ENCODE measurements at regions not wholly inside any gene's neighbourhood (a gene's known extent, or its start where the extent isn't known, plus 50 kb on each side); places are given as distances from the start of the nearest gene placed in this dataset.
"Not testable (repeated sequence)": the region's sequence is repeated elsewhere in the genome, so short reads cannot be mapped to it uniquely, and the experiment has no call there.

DNA sequence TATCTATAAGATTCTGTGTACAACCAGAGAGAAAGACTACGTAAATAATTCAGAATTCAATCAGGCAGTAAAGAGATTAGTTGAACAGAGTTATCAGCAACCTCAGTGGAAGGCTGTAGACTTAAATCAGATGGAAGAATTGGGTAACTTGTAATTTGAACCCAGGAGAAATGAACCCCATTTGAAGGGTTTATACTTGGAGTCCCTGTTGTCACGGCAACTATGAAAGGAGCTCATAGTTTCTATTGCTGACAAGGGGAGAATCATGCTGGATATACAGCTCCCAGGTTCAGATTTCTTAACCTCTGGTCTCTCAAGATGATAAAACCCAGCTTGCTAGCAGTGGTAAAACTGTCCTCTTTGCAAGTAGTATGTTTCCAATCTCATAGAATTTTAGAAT lies 54.4 kb upstream of the BMP4 start:
- Mint-ChIP-seq H3K27me3 (ENCODE audit: low read depth) (no peaks in the 10 kb centered on the region), H3K4me1 (ENCODE audit: low read depth) (no peaks in the 10 kb centered on the region), H3K27ac (no peak overlapping the region), H3K9me3 (no peaks in the 10 kb centered on the region), H3K36me3 (ENCODE audit: low read depth) (no peaks in the 10 kb centered on the region), H3K4me3 (no peak overlapping the region)
- no peak for DNase-seq (ENCODE audit: low spot score)

DNA sequence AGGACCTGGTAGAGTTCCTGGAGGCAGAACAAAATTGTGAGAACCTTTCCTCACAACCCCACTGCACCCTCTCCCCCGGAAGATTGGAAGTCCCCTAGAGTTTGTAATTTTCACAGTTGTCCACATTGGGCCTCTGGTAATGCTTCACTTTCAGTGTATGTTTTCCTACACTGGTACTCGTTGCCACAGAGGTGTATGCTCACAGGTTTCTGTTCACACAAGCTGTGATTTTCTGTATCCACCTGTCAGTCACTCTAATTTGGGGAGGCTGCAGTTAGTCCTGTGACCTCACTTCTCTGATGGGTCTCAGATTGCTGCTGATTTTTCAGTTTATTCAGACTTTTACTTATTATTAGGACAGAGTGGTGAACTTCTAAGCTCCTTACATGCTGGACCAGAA lies 66.4 kb upstream of the BMP4 start:
- H3K27me3 Mint-ChIP-seq (ENCODE audit: low read depth), result no peaks in the 10 kb centered on the region
- no peak overlapping the region for H3K27ac Mint-ChIP-seq
- no peaks in the 10 kb centered on the region for H3K4me1 Mint-ChIP-seq (ENCODE audit: low read depth)
- no peak overlapping the region for H3K4me3 Mint-ChIP-seq
- no peaks in the 10 kb centered on the region for H3K36me3 Mint-ChIP-seq (ENCODE audit: low read depth)
- DNase-seq (ENCODE audit: low spot score), result no peak
- H3K9me3 Mint-ChIP-seq, result peaks cover 4% of the 10 kb centered on the region

DNA sequence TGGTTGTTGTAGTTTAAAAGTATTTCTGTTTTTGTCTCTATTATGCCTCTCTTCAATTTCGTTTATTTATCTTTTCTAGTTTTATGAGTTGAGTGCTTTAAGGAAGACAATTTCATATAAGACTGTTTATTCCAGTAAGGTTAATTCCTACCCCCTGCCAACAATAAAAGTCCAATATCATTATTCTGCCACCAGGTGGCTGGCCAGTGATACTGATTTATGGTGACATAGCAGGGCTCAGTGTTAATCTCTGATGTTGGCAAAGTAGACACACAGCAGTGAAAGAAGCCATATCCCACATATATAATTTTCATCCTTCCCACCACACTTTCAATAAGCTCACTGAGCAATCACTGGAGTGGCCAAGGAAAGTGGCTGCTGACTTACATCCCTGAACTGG lies 69.0 kb upstream of the BMP4 start:
- no peaks in the 10 kb centered on the region for H3K36me3 Mint-ChIP-seq (ENCODE audit: low read depth)
- H3K9me3 Mint-ChIP-seq, result peaks cover 4% of the 10 kb centered on the region
- no peak for DNase-seq (ENCODE audit: low spot score)
- no peaks in the 10 kb centered on the region for H3K4me1 Mint-ChIP-seq (ENCODE audit: low read depth)
- H3K27ac Mint-ChIP-seq, result no peak overlapping the region
- H3K27me3 Mint-ChIP-seq (ENCODE audit: low read depth), result no peaks in the 10 kb centered on the region
- H3K4me3 Mint-ChIP-seq, result no peak overlapping the region

DNA sequence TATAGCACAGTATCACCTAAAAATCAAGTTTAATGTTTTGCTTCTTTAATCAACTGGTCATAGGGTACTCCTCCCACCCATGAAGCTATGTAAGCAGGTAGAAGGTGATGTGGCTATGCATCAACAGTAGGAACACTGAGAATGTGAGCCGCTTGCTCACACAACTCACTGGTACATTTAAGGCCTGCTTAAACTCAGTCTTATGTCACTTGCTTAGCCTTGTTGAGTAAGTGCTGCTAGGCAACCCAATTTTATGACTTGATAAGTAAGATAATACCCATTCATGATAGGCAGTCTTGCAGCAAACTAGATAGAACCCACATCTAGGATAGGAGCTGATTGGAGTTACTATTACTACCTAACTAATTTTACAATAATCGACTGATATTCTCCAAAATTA lies 70.0 kb upstream of the BMP4 start:
- H3K27me3 Mint-ChIP-seq (ENCODE audit: low read depth), result no peaks in the 10 kb centered on the region
- no peaks in the 10 kb centered on the region for H3K4me1 Mint-ChIP-seq (ENCODE audit: low read depth)
- peaks cover 4% of the 10 kb centered on the region for H3K9me3 Mint-ChIP-seq
- no peak for DNase-seq (ENCODE audit: low spot score)
- no peak overlapping the region for H3K4me3 Mint-ChIP-seq
- no peak overlapping the region for H3K27ac Mint-ChIP-seq
- H3K36me3 Mint-ChIP-seq (ENCODE audit: low read depth), result no peaks in the 10 kb centered on the region

DNA sequence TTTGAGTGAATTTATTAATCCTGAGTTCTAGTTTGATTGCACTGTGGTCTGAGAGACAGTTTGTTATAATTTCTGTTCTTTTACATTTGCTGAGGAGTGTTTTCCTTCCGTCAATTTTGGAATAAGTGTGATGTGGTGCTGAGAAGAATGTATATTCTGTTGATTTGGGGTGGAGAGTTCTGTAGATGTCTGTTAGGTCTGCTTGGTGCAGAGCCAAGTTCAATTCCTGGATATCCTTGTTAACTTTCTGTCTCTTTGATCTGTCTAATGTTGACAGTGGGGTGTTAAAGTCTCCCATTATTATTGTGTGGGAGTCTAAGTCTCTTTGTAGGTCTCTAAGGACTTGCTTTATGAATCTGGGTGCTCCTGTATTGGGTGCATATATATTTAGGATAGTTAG lies 74.4 kb upstream of the BMP4 start:
- H3K27me3 Mint-ChIP-seq (ENCODE audit: low read depth); H3K36me3 Mint-ChIP-seq (ENCODE audit: low read depth); H3K4me1 Mint-ChIP-seq (ENCODE audit: low read depth); H3K27ac Mint-ChIP-seq; DNase-seq (ENCODE audit: low spot score); H3K9me3 Mint-ChIP-seq; H3K4me3 Mint-ChIP-seq: not testable (repeated sequence)

DNA sequence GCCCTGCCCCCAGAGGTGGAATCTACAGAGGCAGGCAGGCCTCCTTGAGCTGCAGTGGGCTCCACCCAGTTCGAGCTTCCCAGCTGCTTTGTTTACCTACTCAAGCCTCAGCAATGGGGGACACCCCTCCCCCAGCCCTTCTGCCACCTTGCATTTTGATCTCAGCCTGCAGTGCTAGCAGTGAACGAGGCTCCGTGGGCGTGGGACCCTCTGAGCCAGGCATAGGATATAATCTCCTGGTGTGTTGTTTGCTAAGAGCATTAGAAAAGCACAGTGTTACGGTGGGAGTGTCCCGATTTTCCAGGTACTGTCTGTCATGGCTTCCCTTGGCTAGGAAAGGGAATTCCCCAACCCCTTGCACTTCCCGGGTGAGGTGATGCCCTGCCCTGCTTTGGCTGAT lies 76.7 kb upstream of the BMP4 start:
- not testable (repeated sequence) for H3K27me3 Mint-ChIP-seq (ENCODE audit: low read depth); DNase-seq (ENCODE audit: low spot score); H3K4me3 Mint-ChIP-seq; H3K36me3 Mint-ChIP-seq (ENCODE audit: low read depth); H3K4me1 Mint-ChIP-seq (ENCODE audit: low read depth); H3K9me3 Mint-ChIP-seq; H3K27ac Mint-ChIP-seq

DNA sequence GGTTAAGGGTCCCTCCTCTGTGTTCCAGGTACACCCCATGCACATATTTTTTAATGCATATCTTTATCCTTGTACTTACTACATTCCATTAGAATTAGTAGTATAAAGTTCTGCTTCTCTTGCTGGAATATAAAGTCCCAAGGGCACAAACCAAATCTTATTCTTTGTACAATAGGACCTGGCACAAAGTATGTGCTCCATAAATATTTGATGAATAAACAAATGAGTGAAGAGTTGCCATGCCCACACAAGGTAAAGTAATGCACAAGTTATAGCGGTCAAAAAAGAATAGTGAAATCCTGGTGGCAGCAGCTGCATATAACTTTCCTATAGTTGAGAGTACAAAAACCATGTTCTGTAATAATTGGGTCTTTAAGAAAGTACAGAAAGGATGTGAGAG lies 82.1 kb upstream of the BMP4 start:
- no peak for DNase-seq (ENCODE audit: low spot score)
- H3K27me3 Mint-ChIP-seq (ENCODE audit: low read depth), result no peaks in the 10 kb centered on the region
- no peaks in the 10 kb centered on the region for H3K9me3 Mint-ChIP-seq
- H3K27ac Mint-ChIP-seq, result no peak overlapping the region
- H3K36me3 Mint-ChIP-seq (ENCODE audit: low read depth), result no peaks in the 10 kb centered on the region
- H3K4me3 Mint-ChIP-seq, result no peak overlapping the region
- no peaks in the 10 kb centered on the region for H3K4me1 Mint-ChIP-seq (ENCODE audit: low read depth)

DNA sequence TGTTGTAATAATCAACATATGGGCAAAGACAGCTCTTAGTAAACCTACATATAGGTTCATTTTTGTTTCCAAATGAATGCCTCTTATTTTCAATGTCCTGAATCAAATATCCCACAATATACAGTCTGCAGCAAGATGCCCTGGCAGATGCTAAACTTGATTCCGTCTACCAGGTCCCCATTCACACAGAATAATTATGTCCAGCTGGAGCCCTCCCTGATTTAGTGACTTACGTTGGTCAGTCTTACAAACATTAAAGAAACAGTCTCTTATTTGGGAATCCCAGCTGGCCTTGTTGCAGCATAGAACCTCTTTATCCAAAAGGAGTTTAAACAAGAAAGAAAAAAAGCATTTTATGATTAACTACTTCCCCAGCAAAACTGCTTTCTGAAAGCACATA lies 82.7 kb upstream of the BMP4 start:
- DNase-seq (ENCODE audit: low spot score), result no peak
- H3K9me3 Mint-ChIP-seq, result no peaks in the 10 kb centered on the region
- H3K27ac Mint-ChIP-seq, result no peak overlapping the region
- no peaks in the 10 kb centered on the region for H3K36me3 Mint-ChIP-seq (ENCODE audit: low read depth)
- H3K27me3 Mint-ChIP-seq (ENCODE audit: low read depth), result no peaks in the 10 kb centered on the region
- no peak overlapping the region for H3K4me3 Mint-ChIP-seq
- no peaks in the 10 kb centered on the region for H3K4me1 Mint-ChIP-seq (ENCODE audit: low read depth)

DNA sequence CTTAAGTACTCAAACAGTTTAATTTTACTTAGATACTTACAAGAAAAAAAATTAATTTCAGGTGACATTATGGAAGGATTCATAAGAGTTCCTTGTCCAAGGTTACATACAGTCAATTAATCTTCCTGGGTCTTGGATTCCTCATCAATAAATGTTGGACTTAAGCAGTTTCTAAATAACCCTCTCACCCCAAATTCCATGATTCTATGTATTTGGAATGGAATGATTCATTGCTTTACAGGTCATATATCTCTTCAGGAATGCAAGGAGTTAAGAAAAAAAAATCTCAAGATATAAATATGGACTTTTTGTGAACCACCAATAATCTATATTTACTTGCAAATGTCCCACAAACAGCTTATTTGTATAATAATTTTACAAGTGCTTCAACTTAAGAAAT lies 84.2 kb upstream of the BMP4 start:
- no peak overlapping the region for H3K4me3 Mint-ChIP-seq
- H3K4me1 Mint-ChIP-seq (ENCODE audit: low read depth), result no peaks in the 10 kb centered on the region
- H3K27ac Mint-ChIP-seq, result no peak overlapping the region
- H3K36me3 Mint-ChIP-seq (ENCODE audit: low read depth), result no peaks in the 10 kb centered on the region
- H3K27me3 Mint-ChIP-seq (ENCODE audit: low read depth), result no peaks in the 10 kb centered on the region
- H3K9me3 Mint-ChIP-seq, result no peaks in the 10 kb centered on the region
- no peak for DNase-seq (ENCODE audit: low spot score)

DNA sequence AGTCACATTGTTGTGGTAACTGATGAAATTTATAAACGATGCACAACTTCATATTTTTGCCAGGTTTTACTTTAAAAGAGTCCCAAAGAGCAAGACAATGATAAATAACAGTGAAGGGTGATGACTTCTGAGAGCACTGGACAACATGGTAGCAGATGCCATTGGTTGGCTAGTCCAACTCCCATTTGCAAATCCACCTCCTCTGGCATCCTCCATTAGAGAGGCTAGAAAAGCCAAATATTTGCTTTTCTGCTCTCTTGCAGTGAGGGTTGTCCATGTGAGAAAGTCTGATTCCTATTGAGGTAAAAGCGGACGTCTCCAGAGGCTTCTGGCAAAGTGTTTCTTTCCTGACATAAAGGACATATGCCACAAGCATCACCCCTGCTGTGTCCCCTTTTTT lies 89.6 kb upstream of the BMP4 start:
- H3K27ac Mint-ChIP-seq, result no peak overlapping the region
- H3K36me3 Mint-ChIP-seq (ENCODE audit: low read depth), result no peaks in the 10 kb centered on the region
- no peak for DNase-seq (ENCODE audit: low spot score)
- H3K9me3 Mint-ChIP-seq, result no peaks in the 10 kb centered on the region
- no peaks in the 10 kb centered on the region for H3K27me3 Mint-ChIP-seq (ENCODE audit: low read depth)
- H3K4me1 Mint-ChIP-seq (ENCODE audit: low read depth), result no peaks in the 10 kb centered on the region
- no peak overlapping the region for H3K4me3 Mint-ChIP-seq

DNA sequence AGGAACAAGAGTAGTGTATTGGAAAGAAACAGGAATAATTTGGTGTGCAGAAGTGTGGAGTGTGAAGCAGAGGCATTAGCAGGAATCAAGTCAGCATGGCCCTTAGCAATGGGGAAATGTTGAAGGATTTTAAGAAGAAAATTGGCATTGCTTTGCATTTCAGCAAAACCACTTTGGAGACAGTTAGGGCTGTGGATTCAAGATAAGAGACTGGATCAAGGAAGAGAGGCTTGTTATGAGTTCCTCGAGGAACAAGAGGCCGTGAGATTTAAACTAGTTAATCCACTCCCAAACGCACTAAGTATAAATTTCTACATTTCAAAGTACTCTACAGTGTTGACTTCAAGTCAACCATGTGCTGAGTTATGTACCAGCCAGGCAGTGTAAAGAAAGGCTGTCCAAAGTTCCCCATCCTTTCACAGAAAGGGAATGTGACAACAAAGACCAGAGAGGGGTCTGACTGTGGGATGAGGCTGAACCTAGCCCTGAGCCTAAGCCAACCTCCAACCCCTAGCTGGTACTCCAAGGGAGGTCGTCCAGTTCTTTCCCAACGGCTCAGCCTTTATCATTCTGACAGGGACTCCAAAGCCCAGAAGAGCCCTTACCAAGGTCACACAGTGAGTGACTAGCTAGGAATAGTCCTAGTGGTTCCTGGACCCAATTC lies 91.2 kb upstream of the BMP4 start:
- Mint-ChIP-seq H3K4me3 (no peak overlapping the region), H3K27me3 (ENCODE audit: low read depth) (no peaks in the 10 kb centered on the region), H3K9me3 (no peaks in the 10 kb centered on the region), H3K4me1 (ENCODE audit: low read depth) (no peaks in the 10 kb centered on the region), H3K27ac (no peak overlapping the region), H3K36me3 (ENCODE audit: low read depth) (no peaks in the 10 kb centered on the region)
- DNase-seq (ENCODE audit: low spot score), result no peak

DNA sequence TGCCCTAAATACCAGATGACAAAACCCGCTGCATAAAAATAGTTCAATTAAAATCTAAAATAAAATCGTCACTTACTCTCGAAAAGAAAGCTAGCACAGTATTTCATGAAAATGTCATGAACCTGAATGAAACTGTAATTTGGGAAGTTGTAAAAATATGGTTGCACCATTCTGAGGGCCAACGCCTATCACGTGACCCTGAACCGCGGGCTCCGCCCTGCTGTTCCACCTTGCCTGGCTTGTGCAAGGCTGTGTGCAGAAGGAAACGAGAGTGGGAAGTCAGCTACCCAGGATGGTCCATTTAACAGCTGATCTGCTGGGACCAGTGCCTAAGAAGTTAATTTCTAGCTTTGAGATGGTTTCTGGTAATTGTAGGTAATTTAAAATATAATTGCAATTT lies 91.7 kb upstream of the BMP4 start:
- Mint-ChIP-seq H3K27ac (no peak overlapping the region), H3K27me3 (ENCODE audit: low read depth) (no peaks in the 10 kb centered on the region), H3K4me1 (ENCODE audit: low read depth) (no peaks in the 10 kb centered on the region), H3K4me3 (no peak overlapping the region), H3K9me3 (no peaks in the 10 kb centered on the region), H3K36me3 (ENCODE audit: low read depth) (no peaks in the 10 kb centered on the region)
- DNase-seq (ENCODE audit: low spot score), result no peak

DNA sequence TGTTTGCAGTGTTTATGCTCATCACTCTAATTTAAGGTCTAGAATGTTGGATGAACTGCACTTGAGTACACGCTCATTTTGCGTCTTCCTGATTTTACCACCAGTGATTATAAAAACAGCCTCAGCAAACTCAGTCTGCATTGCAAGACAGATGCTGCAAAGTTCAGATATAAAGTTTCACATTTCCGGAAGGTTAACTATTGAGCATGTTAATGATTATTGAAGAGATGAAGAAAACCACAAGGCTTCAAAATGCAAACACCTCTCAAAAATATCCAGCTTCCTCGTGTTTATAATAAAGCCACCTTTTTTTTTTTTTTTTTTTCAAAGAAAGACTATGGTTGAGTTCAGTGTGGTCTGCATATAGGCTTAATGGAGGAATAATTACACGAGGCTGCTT lies 92.1 kb upstream of the BMP4 start:
- H3K27me3 Mint-ChIP-seq (ENCODE audit: low read depth), result no peaks in the 10 kb centered on the region
- no peak for DNase-seq (ENCODE audit: low spot score)
- H3K4me3 Mint-ChIP-seq, result no peak overlapping the region
- no peak overlapping the region for H3K27ac Mint-ChIP-seq
- no peaks in the 10 kb centered on the region for H3K4me1 Mint-ChIP-seq (ENCODE audit: low read depth)
- no peaks in the 10 kb centered on the region for H3K9me3 Mint-ChIP-seq
- no peaks in the 10 kb centered on the region for H3K36me3 Mint-ChIP-seq (ENCODE audit: low read depth)

DNA sequence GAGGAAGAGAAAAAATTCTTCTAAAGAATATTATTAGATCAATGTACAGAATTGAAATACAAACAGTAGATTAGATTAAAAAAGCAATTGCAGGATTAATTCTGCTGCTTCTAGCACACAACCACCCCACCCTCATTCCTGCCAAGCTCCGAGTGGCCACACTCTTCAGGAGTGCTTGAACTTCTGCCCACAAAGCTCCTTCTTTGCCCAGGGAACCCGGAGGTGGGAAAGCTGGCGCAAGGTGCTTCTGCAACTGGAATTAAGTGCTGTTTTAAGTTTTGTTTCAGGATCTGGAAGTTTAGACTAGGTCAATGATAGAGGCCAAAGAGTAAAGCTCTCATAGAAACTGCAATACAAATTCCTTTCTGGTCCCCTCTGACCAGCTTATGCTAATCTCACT lies 94.1 kb upstream of the BMP4 start:
- Mint-ChIP-seq H3K4me3 (no peak overlapping the region), H3K27me3 (ENCODE audit: low read depth) (no peaks in the 10 kb centered on the region), H3K4me1 (ENCODE audit: low read depth) (no peaks in the 10 kb centered on the region), H3K9me3 (no peaks in the 10 kb centered on the region), H3K36me3 (ENCODE audit: low read depth) (no peaks in the 10 kb centered on the region), H3K27ac (no peak overlapping the region)
- DNase-seq (ENCODE audit: low spot score), result no peak

DNA sequence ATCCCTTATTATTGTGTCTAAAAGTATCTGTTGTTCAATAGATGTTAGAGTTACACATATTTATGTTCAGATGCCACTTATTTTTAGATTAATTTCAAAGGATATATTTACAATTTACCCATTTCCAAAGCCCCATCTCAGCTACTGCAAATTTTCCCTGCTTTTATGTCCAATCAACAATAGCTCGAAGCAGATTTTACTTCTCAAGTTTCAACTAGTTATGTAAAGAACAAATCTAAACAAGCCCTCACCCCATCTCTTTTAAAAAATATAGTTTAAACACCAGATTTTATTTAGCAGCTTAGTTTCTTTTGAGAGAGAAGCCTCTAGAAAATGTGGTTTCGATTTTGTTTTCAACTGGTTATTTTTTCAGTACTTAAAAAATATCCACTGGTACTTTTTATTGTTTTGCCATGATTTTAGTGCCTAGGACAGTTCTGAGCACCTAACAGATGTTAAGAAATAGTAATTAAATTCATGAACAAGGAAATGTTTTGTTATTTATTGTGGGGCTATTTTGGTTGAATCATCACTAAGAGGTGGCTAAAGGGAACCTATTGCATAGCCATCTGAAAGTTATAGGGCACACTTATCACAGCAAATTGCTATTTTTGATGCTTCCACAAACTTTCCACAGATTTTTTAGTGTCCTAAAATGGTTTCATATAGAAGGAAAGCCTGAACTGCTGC lies 96.2 kb upstream of the BMP4 start:
- no peaks in the 10 kb centered on the region for H3K27me3 Mint-ChIP-seq (ENCODE audit: low read depth)
- H3K27ac Mint-ChIP-seq, result no peak overlapping the region
- no peaks in the 10 kb centered on the region for H3K9me3 Mint-ChIP-seq
- DNase-seq (ENCODE audit: low spot score), result no peak
- no peak overlapping the region for H3K4me3 Mint-ChIP-seq
- H3K4me1 Mint-ChIP-seq (ENCODE audit: low read depth), result no peaks in the 10 kb centered on the region
- no peaks in the 10 kb centered on the region for H3K36me3 Mint-ChIP-seq (ENCODE audit: low read depth)
